H9 (cell line): ENCODE measurements at regions not wholly inside any gene's neighbourhood (a gene's known extent, or its start where the extent isn't known, plus 50 kb on each side); places are given as distances from the start of the nearest gene placed in this dataset.

Experiments used
- DNase-seq: peaks from one replicate; pipeline ENCODE4 v3.0.0-alpha.2; 2017
- H2AFZ ChIP-seq: one replicate; pipeline ENCODE4 v1.6.1; 2013; ENCODE audit warnings: mild to moderate bottlenecking, low read length, control low read depth, moderate library complexity
- H2AK5ac ChIP-seq: 2 replicates; pipeline ENCODE4 v1.6.1; 2013; ENCODE audit warnings: low read length, control low read depth, mixed read lengths; ENCODE audit not compliant: insufficient read length
- H2BK120ac ChIP-seq: one replicate; pipeline ENCODE4 v1.6.1; 2013; ENCODE audit warnings: low read depth, mild to moderate bottlenecking, low read length, control low read depth, inconsistent platforms; ENCODE audit not compliant: poor library complexity, severe bottlenecking
- H2BK12ac ChIP-seq: 2 replicates; pipeline ENCODE4 v1.6.1; 2013; ENCODE audit warnings: low read length, control low read depth, mixed read lengths, low read depth; ENCODE audit not compliant: insufficient read length
- H2BK15ac ChIP-seq: 2 replicates; pipeline ENCODE4 v1.6.1; 2013; ENCODE audit warnings: low read depth, low read length, control low read depth
- H2BK20ac ChIP-seq: one replicate; pipeline ENCODE4 v1.6.1; 2013; ENCODE audit warnings: low read depth, mild to moderate bottlenecking, low read length, control low read depth, inconsistent platforms; ENCODE audit not compliant: poor library complexity, severe bottlenecking
- H2BK5ac ChIP-seq: 2 replicates; pipeline ENCODE4 v1.6.1; 2013; ENCODE audit warnings: low read length, control low read depth, mixed read lengths; ENCODE audit not compliant: insufficient read length
- H3K14ac ChIP-seq: 2 replicates; pipeline ENCODE4 v1.6.1; 2013; ENCODE audit warnings: low read length, control low read depth; ENCODE audit not compliant: insufficient read depth
- H3K18ac ChIP-seq: 2 replicates; pipeline ENCODE4 v1.6.1; 2013; ENCODE audit warnings: low read depth, mild to moderate bottlenecking, mixed read lengths, low read length, control low read depth; ENCODE audit not compliant: insufficient read length
- H3K23ac ChIP-seq: 2 replicates; pipeline ENCODE4 v1.6.1; 2013; ENCODE audit warnings: low read length, control low read depth, mixed read lengths, low read depth; ENCODE audit not compliant: insufficient read length
- H3K23me2 ChIP-seq: 2 replicates; pipeline ENCODE4 v1.6.1; 2013; ENCODE audit warnings: low read depth, mild to moderate bottlenecking, mixed read lengths, low read length, control low read depth; ENCODE audit not compliant: insufficient read length, poor library complexity, severe bottlenecking
- H3K27ac ChIP-seq: 2 replicates; pipeline ENCODE4 v1.5.1; 2013; ENCODE audit warnings: low read length, control low read depth, mixed read lengths, low read depth; ENCODE audit not compliant: insufficient read length
- H3K27me3 ChIP-seq: 2 replicates; pipeline ENCODE4 v1.6.1; 2013; ENCODE audit warnings: low read length, control low read depth, inconsistent platforms; ENCODE audit not compliant: insufficient read depth
- H3K4ac ChIP-seq: 2 replicates; pipeline ENCODE4 v1.6.1; 2013; ENCODE audit warnings: low read depth, mild to moderate bottlenecking, control low read depth, inconsistent platforms, low read length, moderate library complexity
- H3K4me1 ChIP-seq: 2 replicates; pipeline ENCODE4 v1.6.1; 2013; ENCODE audit warnings: low read length, control low read depth, inconsistent platforms; ENCODE audit not compliant: insufficient read depth
- H3K4me2 ChIP-seq: 2 replicates; pipeline ENCODE4 v1.6.1; 2013; ENCODE audit warnings: low read length, control low read depth, mixed read lengths; ENCODE audit not compliant: insufficient read length, insufficient read depth
- H3K56ac ChIP-seq: 2 replicates; pipeline ENCODE4 v1.6.1; 2013; ENCODE audit warnings: low read depth, mild to moderate bottlenecking, mixed read lengths, low read length, control low read depth; ENCODE audit not compliant: insufficient read length
- H3K79me1 ChIP-seq: 2 replicates; pipeline ENCODE4 v1.6.1; 2013; ENCODE audit warnings: low read depth, mild to moderate bottlenecking, moderate library complexity, low read length, control low read depth, inconsistent platforms; ENCODE audit not compliant: insufficient read depth, poor library complexity, severe bottlenecking
- H3K79me2 ChIP-seq: 2 replicates; pipeline ENCODE4 v1.6.1; 2013; ENCODE audit warnings: low read length, control low read depth, inconsistent platforms; ENCODE audit not compliant: insufficient read depth
- H3K9ac ChIP-seq: 2 replicates; pipeline ENCODE4 v1.6.1; 2013; ENCODE audit warnings: low read length, control low read depth, mixed read lengths; ENCODE audit not compliant: insufficient read length; ENCODE audit errors: extremely low read depth
- H3K9me3 ChIP-seq: one replicate; pipeline ENCODE4 v1.6.1; 2013; ENCODE audit warnings: low read depth, low read length, inconsistent platforms; ENCODE audit not compliant: control insufficient read depth
- H3T11ph ChIP-seq: one replicate; pipeline ENCODE4 v1.6.1; 2013; ENCODE audit warnings: mild to moderate bottlenecking, low read length, control low read depth, inconsistent platforms
- H4K20me1 ChIP-seq: one replicate; pipeline ENCODE4 v1.6.1; 2013; ENCODE audit not compliant: control insufficient read depth, insufficient read length, insufficient read depth
- H4K5ac ChIP-seq: 2 replicates; pipeline ENCODE4 v1.6.1; 2013; ENCODE audit warnings: low read depth, mild to moderate bottlenecking, mixed read lengths, low read length, control low read depth; ENCODE audit not compliant: insufficient read length
- H4K8ac ChIP-seq: replicated peaks from 2 replicates; pipeline ENCODE4 v1.6.1; 2013; ENCODE audit warnings: low read length, control low read depth, mixed read lengths, low read depth; ENCODE audit not compliant: insufficient read length
- H4K91ac ChIP-seq: 2 replicates; pipeline ENCODE4 v1.6.1; 2013; ENCODE audit warnings: low read depth, mild to moderate bottlenecking, moderate library complexity, mixed read lengths, low read length, control low read depth; ENCODE audit not compliant: insufficient read length
- H3K27ac Mint-ChIP-seq, 3 experiments: 2 replicates in 2 of 3; 3 replicates in 1 of 3; pipeline ENCODE4 v1.8.0; 2020 to 2021; ENCODE audit warnings: mixed read lengths in 3 of 3, mild to moderate bottlenecking in 1 of 3, moderate library complexity in 1 of 3
- H3K27me3 Mint-ChIP-seq: 2 replicates; pipeline ENCODE4 v1.8.0; 2021; ENCODE audit warnings: low read depth, mild to moderate bottlenecking, moderate library complexity, mixed read lengths
- H3K36me3 Mint-ChIP-seq, 3 experiments: 2 replicates in 2 of 3; 3 replicates in 1 of 3; pipeline ENCODE4 v1.8.0; 2020 to 2021; ENCODE audit warnings: low read depth in 3 of 3, mixed read lengths in 3 of 3; ENCODE audit not compliant: insufficient read depth in 1 of 3
- H3K4me1 Mint-ChIP-seq, 2 experiments: 2 replicates each; pipeline ENCODE4 v1.8.0; 2020; ENCODE audit warnings: mixed read lengths in 2 of 2
- H3K4me3 Mint-ChIP-seq, 2 experiments: 2 replicates in 1 of 2; 3 replicates in 1 of 2; pipeline ENCODE4 v1.8.0; 2020 to 2021; ENCODE audit warnings: mild to moderate bottlenecking in 2 of 2, mixed read lengths in 2 of 2, moderate library complexity in 1 of 2
- H3K9me3 Mint-ChIP-seq, 2 experiments: 2 replicates in 1 of 2; 3 replicates in 1 of 2; pipeline ENCODE4 v1.8.0; 2020; ENCODE audit warnings: mild to moderate bottlenecking in 2 of 2, mixed read lengths in 2 of 2, moderate library complexity in 1 of 2
- WGBS: extraction: QIAGEN DNeasy Blood & Tissue Kit; methylation state at CpG from one replicate; pipeline ENCODE4 v1.1.7; 2013; ENCODE audit warnings: missing lambda C conversion rate, low lambda C conversion rate, mixed read lengths; ENCODE audit not compliant: insufficient read length; ENCODE audit errors: extremely low coverage; 5-methylcytosine and 5-hydroxymethylcytosine counted together
- TF ChIP-seq, protein P1 (sequence below): fragments of 200-600 bp; sonication (generic); conservative IDR thresholded peaks from 3 replicates; pipeline ENCODE4 v1.8.0; 2021; ENCODE audit warnings: antibody characterized with exemption, mild to moderate bottlenecking

DNA sequence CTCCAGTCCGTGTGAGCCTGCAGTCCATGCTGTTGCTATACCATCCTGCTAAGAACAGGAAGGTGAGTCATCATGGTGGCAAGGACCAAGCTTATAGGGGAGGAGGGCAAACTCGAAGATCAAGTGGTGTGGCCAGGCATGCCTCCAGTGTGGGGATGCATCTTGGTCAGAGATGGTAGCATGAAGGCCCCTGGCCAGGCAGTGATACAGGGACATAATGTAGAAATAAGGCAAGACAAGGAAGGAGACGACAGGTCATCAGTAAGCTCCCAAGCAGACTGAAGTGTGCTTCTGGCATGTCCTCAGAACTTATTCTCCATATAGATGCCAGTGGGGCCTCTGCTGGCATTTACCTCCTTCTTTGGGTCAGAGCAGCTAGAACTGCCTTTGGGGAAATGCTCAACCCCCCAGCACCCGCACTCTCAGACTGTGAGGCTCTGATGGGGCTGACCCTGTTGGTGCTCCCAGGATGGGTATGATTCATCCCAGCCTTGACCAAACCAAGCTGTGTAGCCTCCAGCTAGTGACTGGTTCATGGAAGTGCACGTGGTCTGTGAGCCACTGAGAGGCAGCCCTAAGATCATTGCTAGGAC, 52.5 kb upstream of the ATP2B2 start:
- Mint-ChIP-seq H3K4me1 (peaks cover 19 to 25% of the 10 kb centered on the region in 2 experiments), H3K4me3 (no peak overlapping the region), H3K27me3 (peaks cover 36% of the 10 kb centered on the region)

More for the DNA sequence above, 52.5 kb upstream of the ATP2B2 start:
- no peaks in the 10 kb centered on the region for H4K20me1 ChIP-seq
- no peak overlapping the region for H2AK5ac ChIP-seq
- no peak overlapping the region for H3K23ac ChIP-seq
- no peak overlapping the region for H4K5ac ChIP-seq
- H2AFZ ChIP-seq: no peak overlapping the region
- H3K79me2 ChIP-seq: no peaks in the 10 kb centered on the region
- no peaks in the 10 kb centered on the region for H3K79me1 ChIP-seq
- Mint-ChIP-seq H3K9me3 (no peaks in the 10 kb centered on the region), H3K27ac (no peak overlapping the region), H3K36me3 (no peaks in the 10 kb centered on the region; a peak in 1 of 7 replicates)
- no peak overlapping the region for H3K4me2 ChIP-seq
- no peak overlapping the region for H3K9ac ChIP-seq
- H3K27me3 ChIP-seq: no peaks in the 10 kb centered on the region
- no peak overlapping the region for H2BK5ac ChIP-seq
- no peak overlapping the region for H2BK120ac ChIP-seq
- H3K56ac ChIP-seq: no peak overlapping the region
- DNase-seq: peak; percentile 14
- H3K9me3 ChIP-seq: no peaks in the 10 kb centered on the region
- H3K27ac ChIP-seq: no peak overlapping the region
- 0 out of 2 replicates have a peak, but pooled peaks cover 3% of the 10 kb centered on the region for H3K4me1 ChIP-seq
- no peak overlapping the region; the same call in 1 of the 2 replicates for H3K14ac ChIP-seq
- no peak overlapping the region for H3K18ac ChIP-seq
- H3T11ph ChIP-seq: no peak overlapping the region
- no peaks in the 10 kb centered on the region for H3K23me2 ChIP-seq
- WGBS: no CpG with 5 or more reads among the region's 5 CpGs
- H4K91ac ChIP-seq: no peak overlapping the region
- no peak overlapping the region for H2BK20ac ChIP-seq
- TF ChIP-seq, protein P1, sequence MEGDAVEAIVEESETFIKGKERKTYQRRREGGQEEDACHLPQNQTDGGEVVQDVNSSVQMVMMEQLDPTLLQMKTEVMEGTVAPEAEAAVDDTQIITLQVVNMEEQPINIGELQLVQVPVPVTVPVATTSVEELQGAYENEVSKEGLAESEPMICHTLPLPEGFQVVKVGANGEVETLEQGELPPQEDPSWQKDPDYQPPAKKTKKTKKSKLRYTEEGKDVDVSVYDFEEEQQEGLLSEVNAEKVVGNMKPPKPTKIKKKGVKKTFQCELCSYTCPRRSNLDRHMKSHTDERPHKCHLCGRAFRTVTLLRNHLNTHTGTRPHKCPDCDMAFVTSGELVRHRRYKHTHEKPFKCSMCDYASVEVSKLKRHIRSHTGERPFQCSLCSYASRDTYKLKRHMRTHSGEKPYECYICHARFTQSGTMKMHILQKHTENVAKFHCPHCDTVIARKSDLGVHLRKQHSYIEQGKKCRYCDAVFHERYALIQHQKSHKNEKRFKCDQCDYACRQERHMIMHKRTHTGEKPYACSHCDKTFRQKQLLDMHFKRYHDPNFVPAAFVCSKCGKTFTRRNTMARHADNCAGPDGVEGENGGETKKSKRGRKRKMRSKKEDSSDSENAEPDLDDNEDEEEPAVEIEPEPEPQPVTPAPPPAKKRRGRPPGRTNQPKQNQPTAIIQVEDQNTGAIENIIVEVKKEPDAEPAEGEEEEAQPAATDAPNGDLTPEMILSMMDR: no peak
- H3K4ac ChIP-seq: no peak overlapping the region
- no peak overlapping the region for H2BK12ac ChIP-seq
- H2BK15ac ChIP-seq: no peak overlapping the region
- H4K8ac ChIP-seq: no peak overlapping the region
